ENCODE measurements at regions not wholly inside any gene's neighbourhood (a gene's known extent, or its start where the extent isn't known, plus 50 kb on each side); places are given as distances from the start of the nearest gene placed in this dataset.
"Not testable (repeated sequence)": the region's sequence is repeated elsewhere in the genome, so short reads cannot be mapped to it uniquely, and the experiment has no call there.

- TF ChIP-seq CTCF (IDR thresholded peaks at IDR 0.05; ENCODE audit: control extremely low read depth in 1 of 3, insufficient read depth in 1 of 3, low read depth in 1 of 3, low read length in 3 of 3); YY1 (IDR thresholded peaks at IDR 0.05; ENCODE audit: low read depth, low read length); EZH2 (IDR thresholded peaks at IDR 0.05; ENCODE audit: low read depth, low read length, severe bottlenecking); SP1 (IDR thresholded peaks at IDR 0.05; ENCODE audit: low read depth, low read length); CREB1 (IDR thresholded peaks at IDR 0.05); EP300 (IDR thresholded peaks at IDR 0.05; ENCODE audit: borderline replicate concordance in 1 of 2, low read depth in 2 of 2, low read length in 2 of 2): not testable (repeated sequence)
Measured at GRCh38 chr2:111347695-111348094, 227.0 kb downstream of the BCL2L11 start.

All from H1 (cell line).